Progenitor cell of endocrine pancreas (in vitro differentiated cells): ENCODE measurements at regions not wholly inside any gene's neighbourhood (a gene's known extent, or its start where the extent isn't known, plus 50 kb on each side); places are given as distances from the start of the nearest gene placed in this dataset.

Experiments used
- DNase-seq: peaks from one replicate; pipeline ENCODE4 v3.0.0; 2021; ENCODE audit warnings: low spot score; ENCODE audit not compliant: unreplicated experiment
- H3K27ac Mint-ChIP-seq: 2 replicates; pipeline ENCODE4 v1.8.0; 2021; ENCODE audit warnings: mild to moderate bottlenecking, moderate library complexity, mixed read lengths
- H3K27me3 Mint-ChIP-seq: 2 replicates; pipeline ENCODE4 v1.8.0; 2021; ENCODE audit warnings: mixed read lengths
- H3K36me3 Mint-ChIP-seq: 2 replicates; pipeline ENCODE4 v1.8.0; 2022; ENCODE audit warnings: mixed read lengths; ENCODE audit not compliant: insufficient read depth
- H3K4me1 Mint-ChIP-seq: 2 replicates; pipeline ENCODE4 v1.8.0; 2021; ENCODE audit warnings: low read depth, mixed read lengths
- H3K4me3 Mint-ChIP-seq: 2 replicates; pipeline ENCODE4 v1.8.0; 2021; ENCODE audit warnings: low read depth, mild to moderate bottlenecking, moderate library complexity, mixed read lengths
- H3K9me3 Mint-ChIP-seq: 2 replicates; pipeline ENCODE4 v1.8.0; 2021; ENCODE audit warnings: low read depth, mixed read lengths
- CTCF ChIP-seq: fragments of 200-600 bp; sonication (generic); IDR thresholded peaks from one replicate; pipeline ENCODE4 v1.5.0; 2021; ENCODE audit warnings: antibody characterized with exemption, mild to moderate bottlenecking; ENCODE audit not compliant: unreplicated experiment

GRCh38 chr1:194930132-194930531, 1678.1 kb downstream of the KCNT2 start:
- Mint-ChIP-seq H3K4me1 (no peaks in the 10 kb centered on the region), H3K4me3 (no peak overlapping the region), H3K27ac (no peak overlapping the region), H3K36me3 (no peaks in the 10 kb centered on the region), H3K27me3 (no peaks in the 10 kb centered on the region), H3K9me3 (no peaks in the 10 kb centered on the region)
- DNase-seq, result no peak
- no peak for TF ChIP-seq CTCF

DNA sequence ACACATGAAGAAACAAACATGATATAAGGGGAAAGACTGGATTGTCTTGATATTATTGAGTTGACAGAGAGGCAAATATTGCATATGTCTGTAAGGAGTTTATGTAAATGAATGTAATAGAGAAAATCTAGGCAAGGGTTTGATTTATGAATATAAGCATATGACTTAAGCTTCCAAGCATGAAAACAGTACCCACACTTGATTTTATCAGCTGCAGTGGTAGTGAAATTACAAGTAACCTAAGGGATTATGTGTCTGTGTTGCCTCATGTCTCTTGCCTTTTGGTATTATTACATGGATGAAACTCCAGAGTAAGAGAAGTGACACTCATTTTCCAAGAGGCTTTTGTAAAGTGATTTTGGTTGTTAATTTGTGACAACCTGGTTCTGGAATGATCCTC, 1678.9 kb downstream of the KCNT2 start:
- Mint-ChIP-seq H3K36me3 (no peaks in the 10 kb centered on the region), H3K27me3 (no peaks in the 10 kb centered on the region), H3K4me1 (no peaks in the 10 kb centered on the region), H3K27ac (no peak overlapping the region), H3K9me3 (no peaks in the 10 kb centered on the region), H3K4me3 (no peak overlapping the region)
- no peak for TF ChIP-seq CTCF
- DNase-seq, result no peak

DNA sequence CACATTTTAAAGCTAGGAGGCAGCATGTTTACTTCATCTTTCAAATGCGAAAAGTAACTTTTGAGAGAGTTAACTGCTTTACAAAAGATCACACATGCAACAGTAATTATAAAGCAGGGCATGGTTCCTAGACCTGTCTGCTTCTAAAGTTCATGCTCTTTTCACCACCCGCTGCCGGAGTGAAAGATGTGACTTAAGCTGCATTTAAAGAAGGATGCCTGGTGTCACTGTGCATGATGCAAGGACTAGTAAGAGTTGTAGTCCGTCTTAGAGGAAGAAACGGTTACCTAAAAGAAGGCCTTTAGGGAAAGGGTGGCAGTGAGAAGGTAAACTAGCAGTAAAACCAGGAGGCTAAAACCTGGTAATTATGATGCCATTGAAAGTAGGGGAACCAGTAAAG, 1689.1 kb downstream of the KCNT2 start:
- Mint-ChIP-seq H3K27me3 (no peaks in the 10 kb centered on the region), H3K9me3 (no peaks in the 10 kb centered on the region), H3K4me1 (peaks cover 7% of the 10 kb centered on the region), H3K27ac (no peak overlapping the region), H3K36me3 (no peaks in the 10 kb centered on the region), H3K4me3 (no peak overlapping the region)
- TF ChIP-seq CTCF, result no peak
- no peak for DNase-seq

DNA sequence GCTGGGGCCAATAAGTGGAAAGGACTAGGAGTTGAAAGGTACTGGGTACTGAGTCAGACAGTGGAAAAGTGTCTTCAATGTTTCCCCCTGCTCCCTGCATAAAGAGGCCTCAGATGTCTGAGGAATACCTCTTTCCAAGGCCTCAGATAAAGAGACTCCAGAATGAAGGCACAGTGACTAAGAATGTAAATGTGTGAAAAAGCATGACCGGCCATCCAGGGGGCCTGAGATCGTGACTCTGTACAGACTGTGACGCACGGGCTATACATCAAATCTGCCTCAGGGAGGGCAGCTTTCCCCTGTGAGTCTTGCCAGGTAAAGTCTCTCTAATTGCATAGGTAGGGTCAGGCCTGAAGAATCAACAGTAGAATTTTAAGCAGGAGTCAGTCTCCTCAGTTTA, 1690.5 kb downstream of the KCNT2 start:
- Mint-ChIP-seq H3K27ac (no peak overlapping the region), H3K4me1 (peaks cover 7% of the 10 kb centered on the region), H3K36me3 (no peaks in the 10 kb centered on the region), H3K27me3 (no peaks in the 10 kb centered on the region), H3K9me3 (no peaks in the 10 kb centered on the region), H3K4me3 (no peak overlapping the region)
- TF ChIP-seq CTCF, result no peak
- DNase-seq, result no peak

- no peak for DNase-seq
Measured at GRCh38 chr1:194908643-194909042, 1699.6 kb downstream of the KCNT2 start.

More at GRCh38 chr1:194908643-194909042, 1699.6 kb downstream of the KCNT2 start:
- Mint-ChIP-seq H3K27ac (no peak overlapping the region), H3K36me3 (no peaks in the 10 kb centered on the region), H3K4me3 (no peak overlapping the region), H3K9me3 (no peaks in the 10 kb centered on the region), H3K4me1 (no peaks in the 10 kb centered on the region), H3K27me3 (no peaks in the 10 kb centered on the region)
- no peak for TF ChIP-seq CTCF
